Liver (tissue), 3 donors: ENCODE measurements at regions not wholly inside any gene's neighbourhood (a gene's known extent, or its start where the extent isn't known, plus 50 kb on each side); places are given as distances from the start of the nearest gene placed in this dataset.

Source experiments
- ATF3 ChIP-seq: IDR thresholded peaks from 2 replicates; pipeline ENCODE4 v1.6.1; 2016; ENCODE audit warnings: antibody characterized with exemption
- GABPA ChIP-seq, 2 donors: IDR thresholded peaks in 1 of 2; conservative IDR thresholded peaks in 1 of 2; 2 replicates each; pipeline ENCODE4 v1.6.1; 2016; ENCODE audit warnings: antibody characterized with exemption in 2 of 2, mild to moderate bottlenecking in 1 of 2, moderate library complexity in 1 of 2
- HNF4A ChIP-seq, 2 donors: conservative IDR thresholded peaks; 2 replicates each; pipeline ENCODE4 v1.6.1; 2016; ENCODE audit warnings: antibody characterized with exemption in 2 of 2, mild to moderate bottlenecking in 2 of 2
- JUND ChIP-seq, 2 donors: IDR thresholded peaks; 2 replicates each; pipeline ENCODE4 v1.6.1; 2016; ENCODE audit warnings: antibody characterized with exemption in 2 of 2
- RAD21 ChIP-seq, 2 donors: IDR thresholded peaks; 2 replicates each; pipeline ENCODE4 v1.6.1; 2016; ENCODE audit warnings: antibody characterized with exemption in 2 of 2, mild to moderate bottlenecking in 2 of 2
- TAF1 ChIP-seq: conservative IDR thresholded peaks from 2 replicates; pipeline ENCODE4 v1.6.1; 2016; ENCODE audit warnings: antibody characterized with exemption, mild to moderate bottlenecking
- YY1 ChIP-seq: IDR thresholded peaks from 2 replicates; pipeline ENCODE4 v1.6.1; 2016; ENCODE audit warnings: antibody characterized with exemption, mild to moderate bottlenecking
- ZBTB33 ChIP-seq: IDR thresholded peaks from 2 replicates; pipeline ENCODE4 v1.6.1; 2016; ENCODE audit warnings: antibody characterized with exemption
- TF ChIP-seq, protein P1 (sequence below): fragments of 150-350 bp; IDR thresholded peaks from 2 replicates; pipeline ENCODE4 v1.5.1; 2017; ENCODE audit warnings: improper control_type of control experiment, low read depth, low read length; ENCODE audit not compliant: missing input control
- TF ChIP-seq, protein P2 (sequence below): IDR thresholded peaks from 2 replicates; pipeline ENCODE4 v1.6.1; 2016; ENCODE audit warnings: antibody characterized with exemption
- TF ChIP-seq, protein P3 (sequence below): IDR thresholded peaks from 2 replicates; pipeline ENCODE4 v1.6.1; 2016; ENCODE audit warnings: antibody characterized with exemption, mild to moderate bottlenecking
- donor health status: healthy.
- donor health status: healthy.

GRCh38 chr3:67884345-67884744, 229.9 kb upstream of the SUCLG2 start:
- TF ChIP-seq, protein P1, sequence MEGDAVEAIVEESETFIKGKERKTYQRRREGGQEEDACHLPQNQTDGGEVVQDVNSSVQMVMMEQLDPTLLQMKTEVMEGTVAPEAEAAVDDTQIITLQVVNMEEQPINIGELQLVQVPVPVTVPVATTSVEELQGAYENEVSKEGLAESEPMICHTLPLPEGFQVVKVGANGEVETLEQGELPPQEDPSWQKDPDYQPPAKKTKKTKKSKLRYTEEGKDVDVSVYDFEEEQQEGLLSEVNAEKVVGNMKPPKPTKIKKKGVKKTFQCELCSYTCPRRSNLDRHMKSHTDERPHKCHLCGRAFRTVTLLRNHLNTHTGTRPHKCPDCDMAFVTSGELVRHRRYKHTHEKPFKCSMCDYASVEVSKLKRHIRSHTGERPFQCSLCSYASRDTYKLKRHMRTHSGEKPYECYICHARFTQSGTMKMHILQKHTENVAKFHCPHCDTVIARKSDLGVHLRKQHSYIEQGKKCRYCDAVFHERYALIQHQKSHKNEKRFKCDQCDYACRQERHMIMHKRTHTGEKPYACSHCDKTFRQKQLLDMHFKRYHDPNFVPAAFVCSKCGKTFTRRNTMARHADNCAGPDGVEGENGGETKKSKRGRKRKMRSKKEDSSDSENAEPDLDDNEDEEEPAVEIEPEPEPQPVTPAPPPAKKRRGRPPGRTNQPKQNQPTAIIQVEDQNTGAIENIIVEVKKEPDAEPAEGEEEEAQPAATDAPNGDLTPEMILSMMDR = no peak
- TF ChIP-seq ATF3 (no peak), JUND (IDR thresholded peaks at IDR 0.05) (no peak), ZBTB33 (no peak), YY1 (no peak), GABPA (IDR thresholded peaks at IDR 0.05 in 1 of 2, conservative IDR thresholded peaks at IDR 0.05 in 1 of 2) (no peak), RAD21 (IDR thresholded peaks at IDR 0.05) (no peak), TAF1 (no peak), HNF4A (conservative IDR thresholded peaks at IDR 0.05) (no peak)
- TF ChIP-seq, protein P2, sequence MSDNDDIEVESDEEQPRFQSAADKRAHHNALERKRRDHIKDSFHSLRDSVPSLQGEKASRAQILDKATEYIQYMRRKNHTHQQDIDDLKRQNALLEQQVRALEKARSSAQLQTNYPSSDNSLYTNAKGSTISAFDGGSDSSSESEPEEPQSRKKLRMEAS = no peak
- TF ChIP-seq, protein P3, sequence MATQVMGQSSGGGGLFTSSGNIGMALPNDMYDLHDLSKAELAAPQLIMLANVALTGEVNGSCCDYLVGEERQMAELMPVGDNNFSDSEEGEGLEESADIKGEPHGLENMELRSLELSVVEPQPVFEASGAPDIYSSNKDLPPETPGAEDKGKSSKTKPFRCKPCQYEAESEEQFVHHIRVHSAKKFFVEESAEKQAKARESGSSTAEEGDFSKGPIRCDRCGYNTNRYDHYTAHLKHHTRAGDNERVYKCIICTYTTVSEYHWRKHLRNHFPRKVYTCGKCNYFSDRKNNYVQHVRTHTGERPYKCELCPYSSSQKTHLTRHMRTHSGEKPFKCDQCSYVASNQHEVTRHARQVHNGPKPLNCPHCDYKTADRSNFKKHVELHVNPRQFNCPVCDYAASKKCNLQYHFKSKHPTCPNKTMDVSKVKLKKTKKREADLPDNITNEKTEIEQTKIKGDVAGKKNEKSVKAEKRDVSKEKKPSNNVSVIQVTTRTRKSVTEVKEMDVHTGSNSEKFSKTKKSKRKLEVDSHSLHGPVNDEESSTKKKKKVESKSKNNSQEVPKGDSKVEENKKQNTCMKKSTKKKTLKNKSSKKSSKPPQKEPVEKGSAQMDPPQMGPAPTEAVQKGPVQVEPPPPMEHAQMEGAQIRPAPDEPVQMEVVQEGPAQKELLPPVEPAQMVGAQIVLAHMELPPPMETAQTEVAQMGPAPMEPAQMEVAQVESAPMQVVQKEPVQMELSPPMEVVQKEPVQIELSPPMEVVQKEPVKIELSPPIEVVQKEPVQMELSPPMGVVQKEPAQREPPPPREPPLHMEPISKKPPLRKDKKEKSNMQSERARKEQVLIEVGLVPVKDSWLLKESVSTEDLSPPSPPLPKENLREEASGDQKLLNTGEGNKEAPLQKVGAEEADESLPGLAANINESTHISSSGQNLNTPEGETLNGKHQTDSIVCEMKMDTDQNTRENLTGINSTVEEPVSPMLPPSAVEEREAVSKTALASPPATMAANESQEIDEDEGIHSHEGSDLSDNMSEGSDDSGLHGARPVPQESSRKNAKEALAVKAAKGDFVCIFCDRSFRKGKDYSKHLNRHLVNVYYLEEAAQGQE = no peak
